Adrenal gland (tissue), 9 donors: ENCODE measurements at regions not wholly inside any gene's neighbourhood (a gene's known extent, or its start where the extent isn't known, plus 50 kb on each side); places are given as distances from the start of the nearest gene placed in this dataset.

Source experiments
- DNase-seq, 7 donors: peaks; one replicate each; pipeline ENCODE4 v3.0.0-alpha.2; 2019 to 2020
- H3K27ac ChIP-seq, 5 donors: fragments of 200-600 bp; sonication (generic) in 4 of 5; 1 replicate in 3 of 5; 2 replicates in 2 of 5; pipeline versions ENCODE4 v1.5.1 to v1.8.0; 2016 to 2020; ENCODE audit warnings: mild to moderate bottlenecking in 1 of 5
- H3K27me3 ChIP-seq: fragments of 200-600 bp; 2 replicates; pipeline ENCODE4 v1.8.0; 2021
- H3K36me3 ChIP-seq, 2 donors: fragments of 200-600 bp; replicated peaks in 1 of 2; 1 replicate in 1 of 2; 2 replicates in 1 of 2; pipeline versions ENCODE4 v1.5.1 to v1.8.0; 2018 to 2022
- H3K4me1 ChIP-seq, 2 donors: fragments of 200-600 bp; replicated peaks in 1 of 2; 1 replicate in 1 of 2; 2 replicates in 1 of 2; pipeline versions ENCODE4 v1.5.1 to v1.8.0; 2018 to 2021
- H3K4me3 ChIP-seq, 4 donors: fragments of 200-600 bp; sonication (generic) in 3 of 4; one replicate each; pipeline ENCODE4 v1.5.1; 2016 to 2018
- H3K9me3 ChIP-seq, 3 donors: fragments of 200-600 bp; sonication (generic) in 1 of 3; replicated peaks in 1 of 3; 1 replicate in 2 of 3; 2 replicates in 1 of 3; pipeline versions ENCODE4 v1.5.1 to v1.8.0; 2016 to 2021
- CTCF ChIP-seq, 6 experiments: fragments of 450-650 bp in 4 of 6; fragments of 200-600 bp in 2 of 6; sonication (generic) in 1 of 6; IDR thresholded peaks; 1 replicate in 5 of 6; 2 replicates in 1 of 6; pipeline versions ENCODE4 v1.5.1 to v1.8.0; 2016 to 2021; ENCODE audit warnings: antibody characterized with exemption in 6 of 6, mild to moderate bottlenecking in 2 of 6, moderate library complexity in 1 of 6
- POLR2A ChIP-seq, 2 donors: fragments of 450-650 bp; IDR thresholded peaks; one replicate each; pipeline ENCODE4 v1.6.1; 2017; ENCODE audit warnings: antibody characterized with exemption in 2 of 2, mild to moderate bottlenecking in 2 of 2, moderate library complexity in 1 of 2
- WGBS, 4 donors: extraction: QIAGEN DNeasy Blood & Tissue Kit in 2 of 4; methylation state at CpG; one replicate each; pipeline versions ENCODE4 v1.1.5 to v1.1.7; 2013 to 2017; 5-methylcytosine and 5-hydroxymethylcytosine counted together
- intact Hi-C, 2 donors: fragments of 100-400 bp; cut with DNase I; formaldehyde crosslinking; loops; one replicate each; pipeline versions ENCODE4 v1.14.1 to v1.15.0; 2022 to 2023
- donor health status: healthy with polysubstance abuse.
- donor health status: Bipolar disorder and iron deficiency.
- donor health status: DM: yes; HTN: yes; CAD: no.
- donor health status: DM: no; HTN: no; CAD: no.
- donor health status: DM: no; HTN: no; CAD: no.

GRCh38 chr4:38283724-38284123, 323.5 kb downstream of the PTTG2 start:
- DNase-seq = no peak
- WGBS, 4 donors = 69 to 93% (median 81%) methylated on average over 3 of the region's 3 CpGs
- Histone ChIP-seq H3K27ac (no peak overlapping the region), H3K27me3 (no peaks in the 10 kb centered on the region), H3K4me1 (no peaks in the 10 kb centered on the region), H3K9me3 (no peaks in the 10 kb centered on the region), H3K4me3 (no peak overlapping the region), H3K36me3 (no peaks in the 10 kb centered on the region)
- TF ChIP-seq CTCF (IDR thresholded peaks at IDR 0.05) (no peak), POLR2A (IDR thresholded peaks at IDR 0.05) (no peak)
- intact Hi-C loops = no loop called here

GRCh38 chr4:38284294-38285030, 324.3 kb downstream of the PTTG2 start:
- no peaks in the 10 kb centered on the region for H3K36me3 ChIP-seq

GRCh38 chr4:38287101-38287851, 327.1 kb downstream of the PTTG2 start:
- H3K36me3 ChIP-seq = no peaks in the 10 kb centered on the region
- 81 to 86% (median 83%) methylated on average over 10 of the region's 10 CpGs for WGBS, 4 donors
- intact Hi-C loops = no loop called here
- H3K27ac ChIP-seq = no peak overlapping the region
- no peaks in the 10 kb centered on the region for H3K27me3 ChIP-seq
- H3K4me3 ChIP-seq = no peak overlapping the region
- no peak for DNase-seq
- H3K9me3 ChIP-seq = no peaks in the 10 kb centered on the region
- TF ChIP-seq POLR2A (IDR thresholded peaks at IDR 0.05) (no peak), CTCF (IDR thresholded peaks at IDR 0.05) (no peak)
- H3K4me1 ChIP-seq = no peaks in the 10 kb centered on the region

More at GRCh38 chr4:38284294-38285030, 324.3 kb downstream of the PTTG2 start:
- no peak overlapping the region for H3K4me3 ChIP-seq
- H3K4me1 ChIP-seq = no peaks in the 10 kb centered on the region
- TF ChIP-seq POLR2A (IDR thresholded peaks at IDR 0.05) (no peak), CTCF (IDR thresholded peaks at IDR 0.05) (no peak)
- no peak overlapping the region for H3K27ac ChIP-seq
- WGBS, 4 donors = 55 to 65% (median 62%) methylated on average over 2 of the region's 2 CpGs
- no peaks in the 10 kb centered on the region for H3K27me3 ChIP-seq
- H3K9me3 ChIP-seq = no peaks in the 10 kb centered on the region
- no peak for DNase-seq
- intact Hi-C loops = no loop called here

- Histone ChIP-seq H3K9me3 (peaks cover 0 to 12% (median 0%) of the 10 kb centered on the region in 3 donors), H3K36me3 (no peaks in the 10 kb centered on the region), H3K27ac (no peak overlapping the region), H3K4me1 (no peaks in the 10 kb centered on the region), H3K4me3 (no peak overlapping the region), H3K27me3 (no peaks in the 10 kb centered on the region)
- WGBS, 4 donors = 80 to 93% (median 83%) methylated on average over 1 of the region's 1 CpG
- TF ChIP-seq POLR2A (IDR thresholded peaks at IDR 0.05) (no peak), CTCF (IDR thresholded peaks at IDR 0.05) (no peak)
- DNase-seq = no peak
- intact Hi-C loops = no loop called here
Measured at GRCh38 chr4:38289553-38289952, 329.4 kb downstream of the PTTG2 start.
